ENCODE measurements at regions not wholly inside any gene's neighbourhood (a gene's known extent, or its start where the extent isn't known, plus 50 kb on each side); places are given as distances from the start of the nearest gene placed in this dataset.

DNA sequence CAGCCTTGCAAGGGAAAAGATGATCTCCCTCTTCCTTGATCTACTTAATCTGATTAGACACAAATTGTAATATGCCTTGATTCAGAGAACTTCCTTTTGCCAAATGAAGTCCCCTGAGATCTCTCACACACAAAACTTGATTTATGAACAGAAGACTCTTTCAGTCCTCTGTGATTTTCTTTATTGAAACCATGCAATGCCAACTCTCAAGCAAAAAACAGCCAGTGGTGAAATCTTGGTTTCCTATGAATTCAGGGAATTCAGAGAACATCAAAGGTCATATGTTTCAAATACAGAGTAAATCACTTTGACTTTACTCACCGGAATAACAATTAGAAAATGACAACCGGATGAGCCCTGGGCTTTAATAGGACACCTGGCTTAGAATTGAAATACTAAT is 211.7 kb downstream of the ABHD5 start:
- no peak for DNase-seq

DNA sequence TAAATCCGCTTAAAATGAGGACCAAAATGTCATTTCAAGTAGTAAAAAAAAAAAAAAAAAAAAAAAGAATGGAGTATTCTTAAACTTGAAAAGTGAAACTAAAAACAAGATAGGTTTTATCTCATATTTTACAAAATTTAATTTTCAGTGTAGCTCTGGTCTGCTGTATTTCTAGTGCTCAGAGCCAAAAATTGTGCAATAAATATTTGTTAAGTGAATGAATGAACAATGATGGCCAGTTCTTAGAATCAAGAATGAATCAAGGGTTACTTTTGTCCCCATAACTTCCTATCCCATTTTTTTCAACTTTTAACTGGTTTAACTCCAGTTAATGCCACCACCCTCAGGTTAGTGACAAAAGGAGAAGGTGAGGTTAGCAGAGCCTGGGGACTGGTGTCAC is 214.4 kb downstream of the ABHD5 start:
- DNase-seq: no peak

DNA sequence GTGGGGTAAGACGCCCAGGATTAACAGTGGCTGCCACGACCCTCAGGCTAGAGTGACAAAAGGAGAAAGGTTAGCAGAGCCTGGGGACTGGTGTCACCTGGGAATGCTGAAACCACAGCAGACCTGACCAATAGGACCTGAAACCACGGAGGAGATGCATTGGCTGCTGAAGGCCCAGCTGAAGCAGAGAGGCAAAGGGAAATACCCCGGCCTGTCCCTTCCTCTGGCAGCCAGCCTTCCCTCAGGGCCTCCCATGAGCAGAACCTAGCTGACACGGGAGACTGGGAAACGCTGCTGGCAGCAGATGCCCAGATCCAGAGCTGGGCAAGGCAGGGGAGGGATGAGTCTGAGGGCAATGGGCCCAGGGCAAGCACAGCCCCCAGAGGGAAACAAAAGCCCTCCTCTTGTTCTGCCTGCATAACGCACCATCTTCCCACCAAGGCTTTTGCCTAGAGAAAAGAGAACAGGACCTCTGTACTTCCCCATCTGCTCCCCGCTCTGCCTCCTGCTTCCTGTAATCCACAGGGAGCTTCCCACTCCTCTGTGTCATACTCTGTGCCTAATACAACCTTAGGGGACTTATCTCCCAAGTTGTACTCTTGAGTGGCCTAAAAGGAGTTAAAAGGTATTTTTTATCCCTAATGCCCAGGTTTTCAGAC is 216.2 kb downstream of the ABHD5 start:
- DNase-seq: no peak

DNA sequence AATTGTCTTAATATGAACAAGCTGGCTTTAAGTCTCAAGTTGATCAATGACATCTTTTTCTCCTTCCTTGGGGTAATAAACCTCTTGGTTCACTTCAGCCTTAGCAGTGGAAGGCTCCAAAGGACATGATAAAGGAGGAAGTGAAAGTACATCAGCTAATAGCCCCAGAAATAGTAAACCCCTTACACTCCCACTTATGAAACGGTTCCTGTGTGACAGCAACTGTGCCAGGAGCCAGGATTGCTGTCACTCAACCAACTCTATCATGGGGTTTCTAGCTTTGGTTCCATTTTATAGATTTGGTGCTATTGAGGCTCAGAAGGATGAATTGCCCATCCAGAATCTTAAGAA is 216.7 kb downstream of the ABHD5 start:
- DNase-seq: no peak

DNA sequence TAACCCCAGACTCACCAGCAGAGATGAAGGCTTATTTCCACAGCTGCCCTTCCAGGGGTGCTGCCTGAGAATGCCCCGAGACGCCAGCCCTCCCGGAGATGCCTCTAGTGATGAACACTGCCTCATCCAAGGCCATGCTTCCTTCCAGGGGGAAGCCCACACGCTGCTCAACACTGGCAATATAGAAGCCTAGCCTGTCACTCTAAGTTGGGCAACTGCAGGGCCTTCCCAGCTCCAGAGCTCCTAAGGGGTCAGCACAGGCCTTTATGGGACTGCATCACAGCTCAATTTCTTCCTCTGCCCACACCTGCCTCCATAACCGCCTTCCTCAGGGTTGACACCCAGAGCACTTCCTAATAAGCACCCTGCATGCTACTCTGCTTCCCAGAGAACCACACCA is 217.7 kb downstream of the ABHD5 start:
- no peak for DNase-seq

DNA sequence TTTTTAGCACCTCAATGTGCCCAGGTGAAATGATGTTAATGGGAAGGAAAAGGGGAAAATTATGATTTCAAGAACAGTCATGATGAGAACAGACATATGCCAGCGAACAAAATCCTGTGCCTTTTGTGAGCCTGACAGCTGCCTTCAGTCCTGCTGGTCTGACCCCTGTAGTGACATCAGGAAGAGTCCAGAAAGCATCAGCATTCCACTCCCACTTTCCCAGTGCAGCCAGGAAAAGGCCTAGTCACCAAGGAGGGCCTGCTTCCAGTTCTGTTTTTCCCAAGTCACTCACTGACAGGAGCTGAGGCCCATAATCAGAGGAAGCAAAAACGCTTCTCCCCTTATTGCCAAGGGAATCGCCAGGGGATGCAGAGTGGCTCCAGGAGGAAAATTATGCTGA is 218.4 kb downstream of the ABHD5 start:
- DNase-seq: no peak

DNA sequence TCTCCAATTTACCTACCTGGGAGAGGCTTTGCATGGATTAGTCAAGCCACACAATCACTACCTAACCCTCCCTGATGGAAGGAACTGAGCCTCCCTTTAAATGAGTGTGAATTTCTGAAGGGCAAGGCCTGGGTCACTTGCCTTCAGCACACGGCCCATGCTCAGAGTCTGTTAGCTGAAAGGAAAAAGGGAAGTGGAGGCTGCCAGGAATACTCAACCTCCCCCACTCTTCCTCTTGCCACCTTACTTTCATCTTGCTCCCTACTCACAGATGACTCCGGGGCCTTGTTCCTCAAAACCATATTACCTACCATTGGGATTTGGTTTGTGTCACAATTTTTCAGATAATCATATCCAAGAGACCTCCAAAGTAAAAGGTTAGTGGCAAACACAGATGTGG is 220.0 kb downstream of the ABHD5 start:
- DNase-seq: no peak

DNA sequence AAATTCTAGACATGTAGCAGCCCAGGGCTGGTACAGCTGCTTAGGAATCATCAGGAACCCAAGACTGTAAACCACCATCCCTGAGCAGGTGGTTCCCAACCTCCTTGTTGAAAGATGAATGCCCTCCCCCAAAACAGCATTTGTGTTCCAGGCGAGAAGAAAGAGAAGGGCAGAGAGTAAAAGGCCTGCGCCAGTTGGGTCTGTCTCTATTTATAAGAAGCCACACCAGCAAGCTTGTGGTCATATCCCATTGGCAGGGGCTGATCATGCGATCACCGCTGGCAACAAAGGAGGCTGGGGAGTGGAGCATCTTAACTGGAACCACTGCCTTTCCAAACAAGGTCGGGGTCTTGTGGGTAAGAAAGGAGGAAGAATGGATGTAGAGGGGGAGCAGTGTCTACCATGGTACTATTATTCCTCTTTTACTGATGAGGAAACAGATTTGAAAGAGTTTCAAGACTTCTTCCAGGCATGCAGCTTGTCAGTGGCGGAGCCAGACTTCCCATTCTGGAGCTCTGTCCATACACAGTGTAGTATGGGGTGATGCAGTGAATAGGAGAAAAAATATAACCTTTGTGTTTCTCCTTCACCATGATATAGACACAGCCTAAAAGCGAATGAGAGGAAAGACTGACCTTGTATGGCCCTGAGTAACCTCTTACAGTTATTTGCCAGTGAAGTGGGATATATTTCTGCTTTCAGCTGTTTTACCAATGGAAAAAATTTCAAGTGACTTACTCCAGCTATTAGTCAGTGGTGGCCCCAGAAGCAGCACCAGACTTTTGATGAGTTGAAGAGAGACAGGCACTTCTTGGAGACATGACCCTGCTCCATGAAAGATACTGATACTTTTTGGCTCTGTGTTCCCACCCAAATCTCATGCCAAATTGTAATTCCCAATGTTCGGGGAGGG is 222.6 kb downstream of the ABHD5 start:
- no peak for DNase-seq

DNA sequence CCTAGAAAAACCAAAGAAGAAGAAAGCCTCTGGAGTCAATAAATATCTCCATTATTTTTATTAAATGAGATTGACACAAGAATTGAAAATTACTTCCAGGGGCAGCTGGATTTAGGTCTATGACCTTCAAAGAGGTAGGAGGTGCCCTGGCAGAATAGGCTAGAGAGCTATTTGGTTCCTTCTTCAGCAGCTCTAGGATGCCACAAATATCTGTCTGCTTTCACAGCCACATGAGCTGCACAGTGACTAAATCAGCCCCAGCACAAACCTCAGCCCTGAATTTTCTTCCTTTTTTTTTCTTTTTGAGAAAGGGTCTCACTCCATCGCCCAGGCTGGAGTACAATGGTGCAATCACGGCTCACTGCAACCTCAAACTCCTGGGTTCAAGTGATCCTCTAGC is 223.5 kb downstream of the ABHD5 start:
- no peak for DNase-seq

DNA sequence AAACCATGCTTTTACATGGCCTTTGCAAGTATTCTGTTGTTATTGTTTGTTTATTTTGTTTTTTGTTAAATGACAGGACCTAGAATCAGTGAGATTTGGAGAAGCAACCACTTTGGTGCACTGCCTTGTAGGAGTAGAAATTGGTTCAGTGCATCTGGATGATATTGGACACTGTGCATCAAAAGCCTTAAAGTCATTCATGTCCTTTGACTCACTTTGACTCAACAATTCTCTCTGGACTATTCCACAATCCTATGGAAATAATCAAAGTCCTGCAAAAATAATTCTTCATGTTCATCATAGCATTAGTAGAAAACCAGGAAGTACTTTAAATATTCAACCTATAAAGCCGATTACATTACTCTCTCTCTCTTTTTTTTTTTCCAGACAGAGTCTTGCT is 224.8 kb downstream of the ABHD5 start:
- DNase-seq: no peak

DNA sequence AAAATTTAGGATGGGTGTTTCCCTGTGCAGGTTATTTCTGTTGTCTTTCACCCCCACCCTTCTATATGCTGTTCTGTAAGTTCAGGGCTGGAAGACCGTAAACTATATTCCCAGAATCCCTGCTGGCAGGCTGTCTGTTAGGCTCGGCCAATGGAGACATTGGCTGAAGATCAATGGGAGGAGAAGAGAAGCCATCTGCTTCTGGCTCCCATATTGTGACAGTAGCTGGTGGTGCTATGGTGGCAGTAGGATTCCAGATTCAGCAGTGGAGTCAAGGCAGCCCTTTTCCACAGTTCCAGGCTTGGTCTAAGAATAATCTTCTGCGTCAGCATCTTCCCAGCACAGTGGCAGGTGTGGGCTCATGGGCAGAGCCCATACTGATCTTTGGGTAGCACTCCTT is 226.6 kb downstream of the ABHD5 start:
- no peak for DNase-seq

DNA sequence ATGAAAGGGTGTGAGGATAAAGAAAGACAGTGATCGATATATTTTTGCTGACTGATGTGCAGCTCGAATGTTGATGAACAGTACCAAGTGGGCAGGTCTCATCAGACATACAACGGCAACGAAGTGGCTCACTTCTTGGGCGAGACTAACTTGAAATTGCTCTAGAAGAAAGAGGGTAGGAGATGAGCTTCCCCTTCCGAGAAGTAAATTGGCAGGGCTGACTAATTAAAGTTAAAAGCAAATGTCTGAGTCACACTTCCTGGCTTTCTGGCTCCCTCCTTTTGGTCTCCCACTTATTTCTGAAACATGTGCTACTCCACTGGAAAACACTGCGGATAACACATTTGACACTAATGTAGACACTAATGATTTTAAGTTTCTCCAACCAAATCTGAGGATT is 228.3 kb downstream of the ABHD5 start:
- no peak for DNase-seq

DNA sequence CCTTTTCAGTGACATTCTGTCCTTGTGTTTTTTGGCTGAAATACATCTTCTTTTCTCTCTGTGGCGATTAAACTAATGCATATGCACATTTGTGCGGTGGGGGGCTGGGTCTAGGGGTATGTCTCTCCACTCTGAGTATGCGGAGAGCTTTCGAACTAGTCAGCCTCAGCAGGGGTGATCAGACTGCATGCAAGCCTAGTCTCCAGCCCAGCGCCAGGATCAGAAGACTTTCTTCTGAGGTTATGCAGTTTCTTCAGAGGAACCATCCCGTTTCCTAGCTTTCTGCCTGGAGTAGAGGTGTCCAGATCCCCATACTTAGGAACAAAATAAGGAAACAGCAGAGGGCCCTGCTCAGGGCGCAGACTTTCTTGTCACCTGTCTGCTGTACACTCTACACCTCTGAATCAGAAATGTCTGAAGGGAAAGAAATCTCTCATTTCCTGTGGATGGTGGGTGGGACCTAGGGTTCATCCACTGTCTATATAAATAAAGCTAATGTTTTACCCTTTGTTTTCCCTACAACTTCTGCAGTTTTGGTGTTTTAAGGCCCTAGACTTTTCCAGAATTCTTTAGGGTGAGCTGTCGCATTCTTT is 230.4 kb downstream of the ABHD5 start:
- no peak for DNase-seq

DNA sequence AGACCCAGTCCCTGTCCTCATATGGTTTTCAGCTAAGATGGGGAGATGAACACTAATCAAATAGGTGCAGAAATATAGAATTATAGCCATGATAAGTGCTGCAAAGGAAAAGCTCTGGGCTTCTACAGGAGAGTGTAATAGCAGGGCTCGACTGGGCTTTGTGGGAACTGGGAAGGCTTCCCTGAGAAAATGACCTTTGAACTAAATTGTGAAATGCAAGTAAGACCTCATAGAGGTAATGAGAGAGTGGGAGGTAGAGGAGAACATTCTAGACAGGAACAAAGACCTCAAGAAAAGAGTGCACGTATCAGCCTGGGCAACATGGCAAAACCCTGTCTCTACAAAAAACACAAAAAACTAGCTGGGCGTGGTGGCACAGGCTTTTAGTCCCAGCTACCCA is 231.6 kb downstream of the ABHD5 start:
- no peak for DNase-seq

DNA sequence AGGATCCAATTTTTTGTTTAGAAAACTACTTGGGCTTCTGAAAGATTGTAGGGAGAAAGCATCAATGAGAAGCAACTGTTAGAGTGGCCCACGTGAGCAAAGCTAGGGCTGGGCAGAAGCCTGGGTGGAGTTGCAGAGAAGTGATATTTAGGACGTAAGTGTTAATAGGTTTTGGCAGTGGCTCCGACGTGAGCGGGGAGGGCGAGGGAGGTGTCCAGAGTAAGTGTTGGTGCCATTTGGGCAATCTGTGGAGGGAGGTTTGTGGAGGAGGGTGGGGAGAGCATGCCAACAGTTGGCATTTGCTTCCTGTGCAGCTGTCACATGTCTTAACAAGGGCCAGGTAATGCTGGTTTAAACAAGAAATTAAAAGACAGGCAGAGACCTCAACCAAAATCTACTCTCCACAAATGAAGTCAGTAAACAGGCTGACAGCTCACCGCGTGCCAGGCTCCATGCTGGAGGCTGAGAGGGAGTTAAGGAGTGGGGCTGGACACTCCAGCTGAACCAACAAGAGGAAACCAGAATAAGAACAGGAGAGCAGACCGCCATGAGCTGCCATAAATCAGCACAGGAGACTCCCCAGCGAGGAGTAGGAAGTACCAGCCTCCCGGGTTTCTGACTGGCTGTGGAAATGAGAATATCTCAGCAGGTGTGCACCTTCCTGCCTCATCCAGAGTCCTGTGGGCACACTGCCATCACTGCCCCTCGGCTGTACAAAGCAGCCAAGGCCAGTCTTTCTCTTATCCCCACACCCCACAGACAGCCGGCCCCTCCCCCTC is 232.6 kb downstream of the ABHD5 start:
- DNase-seq: peak; percentile 28

DNA sequence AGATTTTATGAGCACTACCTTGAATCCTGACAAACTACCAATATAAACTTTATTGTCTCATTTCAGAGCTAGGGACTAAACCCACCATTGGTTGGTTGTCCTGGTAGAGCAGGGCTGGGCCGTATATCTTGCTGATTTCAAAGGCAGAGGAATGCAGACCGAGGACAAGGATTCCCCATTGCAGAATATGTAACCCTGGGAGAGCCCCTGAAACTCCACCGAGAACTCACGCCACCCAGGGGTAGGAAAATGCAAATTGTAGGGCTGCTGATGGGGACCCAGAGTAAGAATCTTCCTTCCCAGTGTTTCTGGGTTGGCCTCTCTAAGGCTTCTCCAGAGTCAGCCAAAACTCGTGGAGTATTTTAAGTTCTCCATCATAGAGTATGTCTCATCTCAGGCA is 235.3 kb downstream of the ABHD5 start:
- DNase-seq: no peak

DNA sequence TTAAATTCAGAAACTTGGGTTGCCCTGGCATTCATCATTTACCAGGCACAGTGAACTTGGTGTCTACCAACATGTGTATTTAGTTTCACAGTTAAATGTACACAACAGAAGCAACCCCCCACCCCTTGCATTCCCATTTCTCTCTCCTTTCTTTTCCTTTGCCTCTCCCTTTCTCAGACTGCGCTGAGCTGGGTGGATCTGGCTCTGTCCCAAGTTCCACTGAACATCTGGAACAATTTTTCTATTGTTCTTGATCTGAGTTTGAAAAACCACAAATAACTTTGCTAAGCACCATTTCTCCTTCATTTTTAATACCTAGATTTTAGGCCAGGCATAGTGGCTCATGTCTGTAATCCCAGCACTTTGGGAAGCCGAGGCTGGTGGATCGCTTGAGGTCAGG is 242.2 kb downstream of the ABHD5 start:
- DNase-seq: no peak

DNA sequence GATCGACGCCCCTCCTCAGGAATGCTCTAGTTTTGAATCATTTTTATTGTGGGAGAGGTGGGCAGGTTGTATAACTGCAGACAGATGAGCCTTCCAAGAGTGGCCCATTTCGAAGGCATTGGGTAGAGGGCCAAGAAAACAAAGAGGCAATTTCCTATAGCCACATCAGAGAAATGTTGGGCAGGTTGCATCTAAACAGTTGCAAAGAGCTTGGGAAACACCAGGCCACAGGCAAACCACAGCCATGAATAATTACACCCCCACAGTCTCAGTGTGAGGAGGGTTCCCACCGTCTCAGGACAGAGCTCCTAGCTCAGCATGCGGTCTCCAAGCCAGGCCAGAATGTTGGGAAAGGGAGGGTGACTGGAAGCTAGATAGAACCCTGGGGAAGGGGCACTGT is 257.3 kb downstream of the ABHD5 start:
- DNase-seq: no peak

DNA sequence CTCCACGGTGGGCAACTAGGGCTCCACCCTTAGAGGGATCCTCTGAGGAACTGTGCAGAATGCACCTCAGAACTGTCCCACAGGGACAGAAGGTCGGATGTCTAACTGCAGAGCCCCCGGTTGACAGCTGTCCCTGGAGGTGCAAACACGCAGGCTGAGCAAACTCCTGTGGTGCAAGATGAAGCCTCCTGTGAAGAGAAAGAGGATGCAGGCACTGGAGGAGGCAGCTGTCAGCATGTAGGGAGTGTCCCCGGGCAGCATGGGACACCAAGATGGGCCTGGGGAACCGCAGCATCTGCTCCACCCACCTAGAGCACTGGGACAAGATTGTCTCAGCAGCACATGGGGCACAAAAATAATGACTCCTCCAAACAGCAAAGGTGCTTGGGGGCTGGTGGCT is 258.9 kb downstream of the ABHD5 start:
- DNase-seq: no peak

DNA sequence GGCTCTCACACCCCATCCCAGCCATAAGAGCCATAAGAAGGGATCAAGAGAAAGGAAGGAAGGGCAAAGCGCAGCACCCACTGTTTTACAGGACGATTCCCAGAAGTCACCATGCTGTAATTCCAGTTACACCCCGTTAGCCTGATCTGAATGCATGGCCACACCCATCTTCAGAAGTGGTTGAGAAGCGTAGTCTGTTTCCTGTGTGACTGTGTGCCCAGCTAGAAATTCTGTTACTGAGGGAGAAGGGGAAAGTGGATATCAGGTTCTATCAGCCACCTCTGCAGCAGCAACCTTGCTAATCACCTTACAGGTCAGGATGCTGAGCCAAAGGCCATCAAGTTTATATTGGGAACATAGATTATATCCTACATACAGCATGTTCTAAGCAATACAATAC is 260.0 kb downstream of the ABHD5 start:
- DNase-seq: no peak

DNA sequence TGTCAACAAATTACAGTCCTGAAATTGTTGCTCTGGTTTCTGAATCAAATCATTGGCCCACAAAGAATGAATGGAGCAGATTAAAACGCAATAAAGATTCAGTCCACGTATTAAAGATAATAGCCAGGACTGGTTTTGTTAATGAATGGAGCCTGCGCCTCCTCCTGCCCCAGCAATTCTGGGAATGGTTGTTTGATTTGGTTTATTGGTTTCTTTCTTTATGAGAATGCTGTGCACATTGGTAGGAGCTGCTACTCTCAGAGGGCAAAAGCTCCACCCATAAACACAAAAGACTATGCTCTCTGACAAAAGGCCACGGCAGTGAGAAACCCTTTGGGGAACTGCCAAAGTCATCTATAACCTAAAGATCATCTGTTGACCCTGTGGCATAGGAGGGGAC is 261.1 kb downstream of the ABHD5 start:
- DNase-seq: no peak

DNA sequence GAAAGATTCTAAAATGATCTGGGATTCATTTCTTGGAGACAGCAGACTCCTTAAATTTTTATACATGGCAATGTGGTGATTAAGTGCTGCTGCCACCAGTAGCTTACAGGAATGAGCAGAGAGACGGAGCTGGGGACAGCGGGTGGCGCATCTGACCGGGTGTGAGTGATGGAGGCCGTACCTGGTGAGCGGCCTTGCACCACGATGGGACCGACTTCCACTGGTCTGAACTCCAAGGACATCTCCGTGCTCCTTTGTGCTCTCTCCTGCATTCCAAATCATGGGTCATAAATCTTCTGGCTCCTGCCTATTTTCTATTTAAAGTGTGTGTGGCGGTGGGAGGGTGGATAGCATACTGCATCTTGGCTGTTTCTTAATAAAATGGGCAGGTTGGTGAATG is 262.6 kb downstream of the ABHD5 start:
- DNase-seq: no peak
